ENCODE measurements at regions not wholly inside any gene's neighbourhood (a gene's known extent, or its start where the extent isn't known, plus 50 kb on each side); places are given as distances from the start of the nearest gene placed in this dataset.

- intact Hi-C loops (cut with DNase I), result no loop called here
- H3K4me3 ChIP-seq (ENCODE audit: low read length in 3 of 3), result no peak overlapping the region
- H3K9ac ChIP-seq (ENCODE audit: low read length in 3 of 3), result no peak overlapping the region
- no peaks in the 10 kb centered on the region for H3K9me3 ChIP-seq (ENCODE audit: control insufficient read depth in 2 of 3, insufficient read depth in 1 of 3, low read length in 3 of 3)
- H3K4me1 ChIP-seq (ENCODE audit: control insufficient read depth in 2 of 3, insufficient read depth in 2 of 3, low read depth in 1 of 3, low read length in 3 of 3), result no peaks in the 10 kb centered on the region
- FAIRE-seq (no peak), DNase-seq (no peak)
- H3K27me3 ChIP-seq (ENCODE audit: control insufficient read depth, insufficient read depth, low read length), result no peaks in the 10 kb centered on the region
- no peak for TF ChIP-seq CTCF (IDR thresholded peaks at IDR 0.05; ENCODE audit: borderline replicate concordance, extremely low read depth, insufficient read depth)
- H3K27ac ChIP-seq (ENCODE audit: low read depth in 2 of 2, low read length in 2 of 2), result no peak overlapping the region
- no peaks in the 10 kb centered on the region for H3K36me3 ChIP-seq (ENCODE audit: control insufficient read depth in 2 of 3, insufficient read depth in 3 of 3, low read length in 3 of 3)
Measured at GRCh38 chr10:121373411-121373810, 224.8 kb downstream of the FGFR2 start.

GRCh38 chr10:121374121-121374520, 224.1 kb downstream of the FGFR2 start:
- Histone ChIP-seq H3K4me3 (ENCODE audit: low read length in 3 of 3) (no peak overlapping the region), H3K36me3 (ENCODE audit: control insufficient read depth in 2 of 3, insufficient read depth in 3 of 3, low read length in 3 of 3) (no peaks in the 10 kb centered on the region), H3K9ac (ENCODE audit: low read length in 3 of 3) (no peak overlapping the region), H3K4me1 (ENCODE audit: control insufficient read depth in 2 of 3, insufficient read depth in 2 of 3, low read depth in 1 of 3, low read length in 3 of 3) (no peaks in the 10 kb centered on the region), H3K27me3 (ENCODE audit: control insufficient read depth, insufficient read depth, low read length) (no peaks in the 10 kb centered on the region), H3K27ac (ENCODE audit: low read depth in 2 of 2, low read length in 2 of 2) (no peak overlapping the region), H3K9me3 (ENCODE audit: control insufficient read depth in 2 of 3, insufficient read depth in 1 of 3, low read length in 3 of 3) (no peaks in the 10 kb centered on the region)
- no peak for FAIRE-seq
- intact Hi-C loops (cut with DNase I), result no loop called here
- TF ChIP-seq CTCF (IDR thresholded peaks at IDR 0.05; ENCODE audit: borderline replicate concordance, extremely low read depth, insufficient read depth), result no peak
- no peak for DNase-seq

GRCh38 chr10:121375172-121375571, 223.1 kb downstream of the FGFR2 start:
- DNase-seq (peak in 1 of 5 donors; percentile 42), FAIRE-seq (no peak)
- TF ChIP-seq CTCF (IDR thresholded peaks at IDR 0.05; ENCODE audit: borderline replicate concordance, extremely low read depth, insufficient read depth), result no peak
- Histone ChIP-seq H3K36me3 (ENCODE audit: control insufficient read depth in 2 of 3, insufficient read depth in 3 of 3, low read length in 3 of 3) (no peaks in the 10 kb centered on the region), H3K27me3 (ENCODE audit: control insufficient read depth, insufficient read depth, low read length) (no peaks in the 10 kb centered on the region), H3K27ac (ENCODE audit: low read depth in 2 of 2, low read length in 2 of 2) (no peak overlapping the region), H3K9me3 (ENCODE audit: control insufficient read depth in 2 of 3, insufficient read depth in 1 of 3, low read length in 3 of 3) (no peaks in the 10 kb centered on the region), H3K4me3 (ENCODE audit: low read length in 3 of 3) (no peak overlapping the region), H3K4me1 (ENCODE audit: control insufficient read depth in 2 of 3, insufficient read depth in 2 of 3, low read depth in 1 of 3, low read length in 3 of 3) (no peaks in the 10 kb centered on the region), H3K9ac (ENCODE audit: low read length in 3 of 3) (no peak overlapping the region)
- intact Hi-C loops (cut with DNase I), result no loop called here

- no peaks in the 10 kb centered on the region for H3K36me3 ChIP-seq (ENCODE audit: control insufficient read depth in 2 of 3, insufficient read depth in 3 of 3, low read length in 3 of 3)
- FAIRE-seq (no peak), DNase-seq (peak in 4 of 5 donors; percentile 50 to 72 (median 59))
- no peak overlapping the region for H3K4me3 ChIP-seq (ENCODE audit: low read length in 3 of 3)
- H3K4me1 ChIP-seq (ENCODE audit: control insufficient read depth in 2 of 3, insufficient read depth in 2 of 3, low read depth in 1 of 3, low read length in 3 of 3), result no peaks in the 10 kb centered on the region
- TF ChIP-seq CTCF (IDR thresholded peaks at IDR 0.05; ENCODE audit: borderline replicate concordance, extremely low read depth, insufficient read depth), result no peak
- H3K9ac ChIP-seq (ENCODE audit: low read length in 3 of 3), result no peak overlapping the region
- H3K27me3 ChIP-seq (ENCODE audit: control insufficient read depth, insufficient read depth, low read length), result no peaks in the 10 kb centered on the region
- H3K27ac ChIP-seq (ENCODE audit: low read depth in 2 of 2, low read length in 2 of 2), result no peak overlapping the region
- intact Hi-C loops (cut with DNase I), result no loop called here
- H3K9me3 ChIP-seq (ENCODE audit: control insufficient read depth in 2 of 3, insufficient read depth in 1 of 3, low read length in 3 of 3), result no peaks in the 10 kb centered on the region
Measured at GRCh38 chr10:121378251-121378801, 219.9 kb downstream of the FGFR2 start.

Measured in kidney (tissue), 13 donors.